ENCODE measurements at regions not wholly inside any gene's neighbourhood (a gene's known extent, or its start where the extent isn't known, plus 50 kb on each side); places are given as distances from the start of the nearest gene placed in this dataset.
A peak's percentile ranks its signal among the peaks of the same experiment; 100 is the strongest.
"Not testable (repeated sequence)": the region's sequence is repeated elsewhere in the genome, so short reads cannot be mapped to it uniquely, and the experiment has no call there.

DNA sequence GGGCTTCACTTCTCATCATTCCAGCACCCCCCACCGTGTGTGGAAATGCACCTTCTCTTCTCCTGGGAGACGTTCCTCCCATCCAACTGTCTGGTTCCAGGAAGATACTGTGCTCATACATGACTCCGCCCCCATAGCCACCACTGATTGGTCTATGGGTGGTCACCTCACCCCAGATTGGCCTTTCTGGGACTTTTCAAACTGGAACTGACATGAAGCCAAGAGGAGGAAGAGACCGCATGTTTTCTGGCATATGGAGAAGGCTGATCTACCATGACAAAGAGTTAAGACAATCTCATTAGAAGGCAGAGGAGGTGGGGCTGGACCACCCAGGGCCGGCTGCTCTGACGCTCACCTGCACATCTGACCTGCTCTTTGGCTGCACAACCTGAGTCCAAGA, 294.2 kb downstream of the ADGRD1 start:
- DNase-seq (ENCODE audit: low read depth in 4 of 4, low spot score in 2 of 4) = not testable (repeated sequence)

DNA sequence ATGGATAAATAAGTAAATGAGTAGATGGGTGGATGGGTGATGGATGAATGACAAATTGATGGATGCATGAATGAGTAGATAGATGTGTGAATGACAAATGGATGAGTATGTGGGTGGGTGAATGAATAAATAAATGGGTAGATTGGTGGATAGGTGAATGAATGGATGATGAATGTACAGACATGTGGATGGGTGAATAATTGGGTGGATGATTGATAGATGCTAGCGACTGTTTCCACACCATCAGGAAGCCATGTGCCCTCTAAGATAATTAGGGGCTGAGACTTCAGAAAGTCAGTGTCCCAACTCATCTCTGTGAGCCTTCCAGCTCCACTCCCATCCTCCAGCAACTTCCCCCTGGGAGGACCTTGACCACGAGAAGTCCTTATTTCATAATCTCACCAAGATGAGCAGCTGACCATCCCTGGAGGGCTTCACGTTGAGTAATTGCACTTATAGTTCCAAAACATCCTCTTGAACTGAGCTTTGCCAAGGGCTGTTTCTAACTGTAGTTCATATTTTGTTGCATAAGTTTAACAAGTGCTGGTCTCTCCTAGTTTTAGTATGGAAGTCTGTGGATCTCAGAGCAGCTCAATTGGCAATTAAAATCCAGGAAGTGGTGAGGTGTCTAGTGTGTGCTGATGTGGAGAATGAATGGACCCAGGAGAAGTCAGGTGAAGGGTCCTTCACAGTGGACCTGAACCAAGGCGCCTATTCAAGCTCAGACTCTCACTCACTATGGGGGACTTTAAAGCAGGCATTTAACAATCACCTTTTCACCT, 295.7 kb downstream of the ADGRD1 start:
- no peak for DNase-seq (ENCODE audit: low read depth in 4 of 4, low spot score in 2 of 4)

DNA sequence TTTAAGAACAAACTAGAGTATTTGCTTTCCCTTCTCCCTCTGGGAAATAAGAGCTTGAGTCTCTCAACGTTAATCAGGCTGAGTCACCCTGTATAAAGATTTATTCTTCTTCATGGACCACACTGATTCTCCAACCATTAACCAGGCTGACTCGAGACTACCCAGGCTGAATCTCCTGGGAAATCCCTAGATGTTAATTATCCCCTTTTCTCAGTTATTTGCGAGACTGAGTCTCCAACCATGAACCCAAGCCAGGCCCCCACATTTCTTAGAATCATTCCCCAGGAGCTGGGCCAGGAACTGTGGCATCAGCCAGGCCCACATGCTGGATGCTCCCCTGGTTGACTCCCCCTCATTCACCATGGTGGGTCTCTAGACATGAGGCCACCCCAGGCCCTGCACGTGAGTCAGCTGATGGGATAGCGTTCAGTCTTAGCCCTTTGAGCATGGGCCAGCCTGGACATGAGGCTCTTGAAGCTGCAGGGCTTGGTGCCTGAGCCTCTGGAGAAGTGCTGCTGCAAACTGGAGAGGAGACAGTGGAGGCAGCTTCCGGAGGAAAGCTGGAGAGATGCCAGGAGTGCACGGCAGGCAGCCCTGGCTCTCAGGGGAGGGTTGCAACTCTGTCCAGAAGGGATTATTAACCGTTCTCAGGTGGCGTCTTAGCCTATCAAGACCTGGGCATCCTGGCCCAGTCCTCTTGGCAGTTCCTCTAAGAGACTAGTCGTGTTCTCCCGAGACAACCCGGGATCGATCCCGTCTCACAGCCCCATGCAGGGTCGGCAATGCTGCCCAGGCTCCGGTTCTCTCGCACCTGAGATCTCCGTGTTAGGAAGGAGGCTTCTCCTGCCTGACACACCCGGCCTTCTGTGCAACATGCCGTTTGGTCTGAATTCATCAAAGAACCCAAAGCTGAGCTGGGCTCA, 296.6 kb downstream of the ADGRD1 start:
- DNase-seq (ENCODE audit: low read depth in 4 of 4, low spot score in 2 of 4) = no peak

GRCh38 chr12:131250951-131251315, 297.2 kb downstream of the ADGRD1 start:
- no peak for DNase-seq (ENCODE audit: low read depth in 4 of 4, low spot score in 2 of 4)

GRCh38 chr12:131251336-131252101, 297.8 kb downstream of the ADGRD1 start:
- no peak for DNase-seq (ENCODE audit: low read depth in 4 of 4, low spot score in 2 of 4)

- no peak for DNase-seq (ENCODE audit: low read depth in 4 of 4, low spot score in 2 of 4)
Observed at GRCh38 chr12:131253376-131254026, 299.8 kb downstream of the ADGRD1 start.

- no peak for DNase-seq (ENCODE audit: low read depth in 4 of 4, low spot score in 2 of 4)
Observed at GRCh38 chr12:131254374-131254773, 300.7 kb downstream of the ADGRD1 start.

GRCh38 chr12:131258398-131258797, 304.7 kb downstream of the ADGRD1 start:
- DNase-seq (ENCODE audit: low read depth in 4 of 4, low spot score in 2 of 4) = no peak

DNA sequence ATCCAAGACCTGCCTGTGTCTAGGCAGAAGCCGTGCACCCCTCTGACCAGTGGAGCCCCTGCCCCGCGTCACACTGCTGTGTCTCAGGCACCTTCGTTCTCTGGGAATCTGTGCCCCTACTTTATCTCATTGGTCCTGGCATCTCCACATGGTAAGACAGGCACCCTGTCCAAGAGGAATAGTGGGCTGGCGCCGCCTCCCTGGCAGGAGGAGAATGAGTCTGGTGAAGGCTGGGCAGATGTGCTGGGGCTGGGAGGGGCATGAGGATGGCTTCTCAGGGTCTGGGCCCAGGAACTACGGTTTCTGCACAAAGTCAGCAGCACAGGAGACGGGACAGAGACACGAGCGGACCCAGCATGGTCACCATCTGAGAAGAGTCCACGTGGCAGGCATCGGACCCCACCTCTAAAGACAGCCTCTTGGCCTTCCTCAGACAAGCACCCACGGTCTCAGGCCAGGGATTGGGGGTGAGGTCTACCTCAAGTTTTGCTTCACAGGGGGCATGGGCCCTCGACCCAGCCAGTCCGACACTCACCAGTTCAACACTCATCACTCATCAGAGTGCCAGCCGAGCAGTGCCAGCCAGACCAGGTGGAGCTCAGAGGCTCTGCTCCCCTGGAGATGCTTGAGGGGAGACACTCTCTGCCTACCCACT, 306.7 kb downstream of the ADGRD1 start:
- DNase-seq (ENCODE audit: low read depth in 4 of 4, low spot score in 2 of 4) = no peak

- peak in 1 of 4 donors; percentile 19 for DNase-seq (ENCODE audit: low read depth in 4 of 4, low spot score in 2 of 4)
Observed at GRCh38 chr12:131260954-131261353, 307.2 kb downstream of the ADGRD1 start.

DNA sequence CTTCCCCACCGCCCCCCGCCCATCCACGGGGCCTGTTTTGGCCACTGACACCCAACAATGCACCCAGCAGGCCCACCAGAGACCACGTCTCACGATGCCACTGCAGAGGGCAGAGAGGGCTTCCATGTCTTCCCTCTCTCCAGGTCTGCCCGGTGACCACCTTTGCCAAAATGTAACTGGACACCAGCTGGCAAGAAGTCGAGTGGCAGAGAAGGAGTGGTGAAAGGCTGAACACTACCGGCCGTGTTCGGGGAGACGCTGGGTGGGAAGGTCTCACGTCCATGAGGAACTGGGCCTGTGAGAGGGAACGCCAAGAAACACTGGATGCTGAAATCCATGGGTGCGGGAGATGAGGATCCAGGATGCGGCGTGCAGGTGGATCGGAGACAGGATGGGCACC, 308.2 kb downstream of the ADGRD1 start:
- DNase-seq (ENCODE audit: low read depth in 4 of 4, low spot score in 2 of 4) = no peak

GRCh38 chr12:131263626-131264025, 309.9 kb downstream of the ADGRD1 start:
- no peak for DNase-seq (ENCODE audit: low read depth in 4 of 4, low spot score in 2 of 4)

DNA sequence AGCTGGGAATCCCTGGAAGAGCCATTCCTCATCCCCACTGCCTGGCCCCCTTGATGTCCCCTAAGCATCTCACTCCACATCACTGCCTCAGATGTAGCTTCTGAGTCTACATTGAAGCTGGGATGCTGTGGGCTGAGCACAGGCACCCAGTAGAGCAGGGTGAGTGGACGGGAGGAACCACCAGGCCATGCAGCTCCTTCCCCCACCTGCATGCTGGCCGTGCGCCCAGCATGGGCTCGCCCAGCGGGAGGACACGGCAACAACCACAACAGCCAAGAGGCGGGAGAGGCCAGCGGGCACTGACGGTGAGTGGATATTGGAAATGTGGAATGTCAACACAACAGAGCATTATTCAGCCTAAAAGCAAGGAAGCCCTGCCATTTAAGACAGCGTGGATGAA, 310.9 kb downstream of the ADGRD1 start:
- DNase-seq (ENCODE audit: low read depth in 4 of 4, low spot score in 2 of 4) = no peak

DNA sequence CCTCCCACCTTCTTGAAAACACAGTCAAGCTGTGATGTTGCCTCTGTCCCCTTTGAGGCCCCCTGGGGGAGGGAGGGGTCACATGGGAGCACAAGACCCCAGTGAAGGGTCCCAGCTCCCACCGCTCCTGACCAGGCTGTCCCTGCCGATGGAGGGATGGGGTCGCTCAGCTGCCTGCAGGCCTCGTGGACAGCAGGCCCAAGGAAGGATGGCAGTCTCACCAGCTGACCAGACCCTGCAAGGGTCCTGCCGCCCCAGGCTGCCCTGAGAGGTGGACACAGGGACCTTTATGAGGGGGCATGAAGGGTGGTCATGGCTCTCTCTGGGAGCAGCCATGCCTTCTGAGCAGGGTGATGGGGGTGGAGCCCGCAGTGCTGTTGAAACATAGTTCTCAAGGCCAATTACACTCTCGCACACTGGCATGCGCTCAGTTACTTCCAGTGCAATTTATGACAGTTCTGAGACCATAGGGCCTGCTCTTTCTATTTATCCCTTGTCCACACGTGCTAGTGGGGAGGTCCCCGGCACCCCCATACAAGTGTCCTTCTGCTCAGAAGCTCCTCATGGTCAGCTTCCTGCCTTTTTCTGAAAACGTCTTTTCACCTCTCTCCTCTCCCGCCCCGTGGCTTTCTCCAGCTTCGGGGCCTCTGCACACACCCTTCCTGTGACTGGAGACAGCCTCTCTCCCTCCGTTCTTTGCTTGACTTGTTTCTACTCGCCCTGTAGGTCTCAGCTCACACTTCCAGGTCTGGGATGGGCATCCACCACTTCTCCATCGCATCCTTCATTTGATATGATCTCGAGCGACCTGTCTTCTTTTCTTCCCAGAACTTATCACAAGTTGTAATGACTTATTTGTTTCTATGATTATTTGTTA, 313.1 kb downstream of the ADGRD1 start:
- DNase-seq (ENCODE audit: low read depth in 4 of 4, low spot score in 2 of 4) = no peak

- no peak for DNase-seq (ENCODE audit: low read depth in 4 of 4, low spot score in 2 of 4)
Observed at GRCh38 chr12:131267576-131267975, 313.9 kb downstream of the ADGRD1 start.

DNA sequence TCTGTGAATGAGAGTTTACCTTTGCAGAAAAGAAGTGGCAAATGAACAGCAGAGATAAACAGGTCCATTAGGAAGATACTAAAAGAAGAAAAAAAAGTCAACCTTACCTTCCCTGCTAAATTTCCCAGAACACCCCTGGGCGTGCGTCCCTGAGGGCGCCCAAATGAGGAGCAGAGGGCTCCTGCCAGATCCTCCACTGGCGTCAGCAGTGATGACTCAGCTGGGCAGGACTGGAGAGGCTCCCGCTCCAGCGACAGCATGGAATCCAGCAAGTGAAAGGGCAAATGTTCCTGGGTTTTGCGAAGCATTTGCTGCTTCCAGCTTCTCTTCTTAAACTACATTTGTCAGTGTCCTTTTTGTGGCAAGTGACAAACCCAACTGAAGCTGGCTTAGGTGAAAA, 314.4 kb downstream of the ADGRD1 start:
- DNase-seq (ENCODE audit: low read depth in 4 of 4, low spot score in 2 of 4) = not testable (repeated sequence)

GRCh38 chr12:131268571-131268970, 314.9 kb downstream of the ADGRD1 start:
- not testable (repeated sequence) for DNase-seq (ENCODE audit: low read depth in 4 of 4, low spot score in 2 of 4)

DNA sequence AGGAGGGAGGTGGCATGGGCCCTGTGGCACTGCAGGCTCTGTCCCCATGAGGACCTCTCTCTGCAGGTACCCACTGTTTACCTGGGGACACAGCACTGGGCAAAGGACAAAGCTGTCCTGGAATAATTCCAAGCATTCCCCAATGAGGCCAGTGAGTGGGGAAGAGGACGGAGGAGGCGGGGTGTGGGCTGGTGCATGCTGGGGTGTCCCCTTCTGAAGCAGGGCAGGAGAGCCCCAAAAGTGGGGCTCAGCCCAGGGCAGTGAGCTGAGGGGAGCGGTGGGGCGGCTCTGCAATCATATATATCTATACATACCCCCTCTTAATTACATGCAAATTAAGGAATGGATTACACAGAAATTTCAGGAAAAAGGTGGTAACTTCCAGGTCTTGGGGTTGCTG, 315.8 kb downstream of the ADGRD1 start:
- no peak for DNase-seq (ENCODE audit: low read depth in 4 of 4, low spot score in 2 of 4)

GRCh38 chr12:131269977-131270376, 316.3 kb downstream of the ADGRD1 start:
- DNase-seq (ENCODE audit: low read depth in 4 of 4, low spot score in 2 of 4) = not testable (repeated sequence)
